ENCODE measurements at regions not wholly inside any gene's neighbourhood (a gene's known extent, or its start where the extent isn't known, plus 50 kb on each side); places are given as distances from the start of the nearest gene placed in this dataset.

DNA sequence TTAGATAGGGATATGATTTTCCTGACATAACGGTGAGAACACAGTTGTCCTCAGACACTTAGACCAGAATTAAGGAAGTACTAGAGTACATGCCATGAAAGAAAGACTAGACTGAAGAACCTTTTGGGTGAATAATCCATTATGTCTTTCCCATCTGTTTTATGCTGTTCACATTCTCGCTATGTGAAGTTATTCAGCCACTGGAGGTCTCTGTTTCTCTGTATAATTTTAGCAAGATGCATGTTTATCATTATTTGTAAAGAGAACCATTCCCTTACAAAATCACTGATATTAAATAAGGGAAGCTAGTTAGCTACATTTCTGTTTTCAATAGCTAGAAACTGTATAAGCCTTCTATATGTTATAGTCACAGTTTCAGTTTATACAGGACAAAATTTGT is 391.9 kb downstream of the CD109 start:
- ChIA-PET CTCF (interaction anchor here (0.7 to 1.1 kb wide), 2 partner anchors 17 to 118 kb away, joined by 3 to 4 read pairs; no protein-coding TSS in a partner anchor), POLR2A (ENCODE audit: low non-redundant PET) (no interaction called here)
- no peak overlapping the region for H3K27ac ChIP-seq
- no peak for DNase-seq (ENCODE audit: low spot score)
- TF ChIP-seq, protein P1, sequence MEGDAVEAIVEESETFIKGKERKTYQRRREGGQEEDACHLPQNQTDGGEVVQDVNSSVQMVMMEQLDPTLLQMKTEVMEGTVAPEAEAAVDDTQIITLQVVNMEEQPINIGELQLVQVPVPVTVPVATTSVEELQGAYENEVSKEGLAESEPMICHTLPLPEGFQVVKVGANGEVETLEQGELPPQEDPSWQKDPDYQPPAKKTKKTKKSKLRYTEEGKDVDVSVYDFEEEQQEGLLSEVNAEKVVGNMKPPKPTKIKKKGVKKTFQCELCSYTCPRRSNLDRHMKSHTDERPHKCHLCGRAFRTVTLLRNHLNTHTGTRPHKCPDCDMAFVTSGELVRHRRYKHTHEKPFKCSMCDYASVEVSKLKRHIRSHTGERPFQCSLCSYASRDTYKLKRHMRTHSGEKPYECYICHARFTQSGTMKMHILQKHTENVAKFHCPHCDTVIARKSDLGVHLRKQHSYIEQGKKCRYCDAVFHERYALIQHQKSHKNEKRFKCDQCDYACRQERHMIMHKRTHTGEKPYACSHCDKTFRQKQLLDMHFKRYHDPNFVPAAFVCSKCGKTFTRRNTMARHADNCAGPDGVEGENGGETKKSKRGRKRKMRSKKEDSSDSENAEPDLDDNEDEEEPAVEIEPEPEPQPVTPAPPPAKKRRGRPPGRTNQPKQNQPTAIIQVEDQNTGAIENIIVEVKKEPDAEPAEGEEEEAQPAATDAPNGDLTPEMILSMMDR (conservative IDR thresholded peaks at IDR 0.05; ENCODE audit: low read depth), result no peak

DNA sequence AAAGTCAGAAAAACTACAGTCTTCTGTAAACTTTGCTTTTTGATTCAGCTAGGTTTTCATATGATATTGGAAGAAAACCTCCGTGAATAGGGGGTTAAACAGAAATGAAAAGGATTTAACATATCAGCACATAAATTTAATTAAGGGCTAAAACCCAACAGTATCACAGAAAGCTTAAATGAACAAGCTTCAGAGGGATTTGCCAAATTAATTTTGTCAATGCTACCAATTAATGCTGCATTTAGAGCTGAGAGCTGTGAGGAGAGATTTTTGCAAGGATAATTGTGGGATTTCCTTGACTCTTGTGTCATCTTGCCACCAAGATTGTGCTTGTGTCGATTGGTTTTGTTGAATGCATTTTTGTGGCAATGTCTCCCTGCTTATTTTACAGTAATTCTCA is 379.9 kb downstream of the CD109 start:
- H3K27ac ChIP-seq, result no peak overlapping the region
- no peak for DNase-seq (ENCODE audit: low spot score)
- TF ChIP-seq, protein P1 (conservative IDR thresholded peaks at IDR 0.05; ENCODE audit: low read depth), result no peak
- ChIA-PET CTCF (interaction anchor here (0.6 to 1.0 kb wide), 2 partner anchors 15 to 97 kb away, joined by 3 read pairs; no protein-coding TSS in a partner anchor), POLR2A (ENCODE audit: low non-redundant PET) (no interaction called here)

DNA sequence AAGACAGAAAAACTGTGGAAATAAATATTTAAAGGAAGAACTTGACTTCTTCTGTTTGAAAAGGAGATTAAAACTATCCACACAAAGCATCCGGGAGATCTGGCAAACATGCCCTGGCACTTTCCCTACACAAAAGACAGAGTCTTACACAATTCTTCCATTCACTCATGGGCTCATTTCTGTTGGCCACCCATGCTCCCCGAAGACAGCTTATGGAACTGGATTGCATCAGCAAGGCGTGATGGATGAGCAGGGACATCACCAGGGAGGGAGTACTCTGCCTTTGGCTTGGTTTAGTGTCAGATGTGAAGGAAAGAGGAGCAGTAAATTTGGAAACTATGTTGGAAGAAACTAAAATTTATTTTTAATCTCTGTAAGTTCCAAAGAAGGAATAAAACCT is 379.3 kb downstream of the CD109 start:
- no peak overlapping the region for H3K27ac ChIP-seq
- POLR2A ChIA-PET (ENCODE audit: low non-redundant PET), result no interaction called here
- TF ChIP-seq, protein P1 (conservative IDR thresholded peaks at IDR 0.05; ENCODE audit: low read depth), result no peak
- DNase-seq (ENCODE audit: low spot score), result no peak
- CTCF ChIA-PET, result interaction anchor here (1.0 kb wide), 1 partner anchor 16 kb away, joined by 3 read pairs; no protein-coding TSS in a partner anchor

DNA sequence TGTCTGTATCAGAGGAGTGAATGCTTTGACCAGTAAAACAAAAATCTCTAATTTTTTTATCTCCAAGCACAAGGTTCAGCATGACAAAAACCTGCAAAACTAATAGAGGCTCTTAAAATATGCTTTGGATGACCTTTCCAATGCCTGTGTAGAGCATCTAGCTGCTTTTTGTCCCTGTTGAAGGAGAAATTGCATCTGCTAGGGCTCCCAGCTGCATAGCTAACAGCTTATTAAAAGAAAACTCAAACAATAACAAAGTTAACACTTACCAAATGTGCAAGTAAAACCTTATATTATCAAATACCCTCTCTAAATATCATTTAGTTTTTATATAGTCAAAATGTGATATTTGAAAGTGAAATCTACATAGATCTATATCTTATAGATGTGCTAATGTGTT is 378.6 kb downstream of the CD109 start:
- no peak for DNase-seq (ENCODE audit: low spot score)
- ChIA-PET POLR2A (ENCODE audit: low non-redundant PET) (no interaction called here), CTCF (no interaction called here)
- H3K27ac ChIP-seq, result no peak overlapping the region
- TF ChIP-seq, protein P1 (conservative IDR thresholded peaks at IDR 0.05; ENCODE audit: low read depth), result no peak

DNA sequence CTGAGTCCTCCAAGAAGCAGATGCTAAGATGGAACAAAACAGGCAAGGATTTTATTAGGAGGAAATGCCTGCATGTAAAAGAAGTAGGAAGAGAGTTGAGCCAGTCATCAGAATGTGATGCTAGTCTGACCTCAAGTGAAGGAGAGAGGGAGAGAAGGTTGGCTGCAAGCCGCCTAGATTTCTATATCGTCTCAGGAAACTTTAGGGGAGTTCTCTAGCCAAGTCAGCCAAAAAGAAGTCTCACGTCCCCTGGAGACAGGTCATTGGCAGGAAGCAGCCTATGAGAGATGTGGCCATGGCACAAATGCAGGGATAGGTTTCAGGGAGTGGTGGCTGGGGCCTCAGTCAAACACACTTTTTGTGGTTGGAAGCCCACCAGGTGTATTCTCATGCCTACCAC is 378.0 kb downstream of the CD109 start:
- CTCF ChIA-PET, result no interaction called here
- H3K27ac ChIP-seq, result no peak overlapping the region
- TF ChIP-seq, protein P1 (conservative IDR thresholded peaks at IDR 0.05; ENCODE audit: low read depth), result no peak
- POLR2A ChIA-PET (ENCODE audit: low non-redundant PET), result no interaction called here
- no peak for DNase-seq (ENCODE audit: low spot score)

DNA sequence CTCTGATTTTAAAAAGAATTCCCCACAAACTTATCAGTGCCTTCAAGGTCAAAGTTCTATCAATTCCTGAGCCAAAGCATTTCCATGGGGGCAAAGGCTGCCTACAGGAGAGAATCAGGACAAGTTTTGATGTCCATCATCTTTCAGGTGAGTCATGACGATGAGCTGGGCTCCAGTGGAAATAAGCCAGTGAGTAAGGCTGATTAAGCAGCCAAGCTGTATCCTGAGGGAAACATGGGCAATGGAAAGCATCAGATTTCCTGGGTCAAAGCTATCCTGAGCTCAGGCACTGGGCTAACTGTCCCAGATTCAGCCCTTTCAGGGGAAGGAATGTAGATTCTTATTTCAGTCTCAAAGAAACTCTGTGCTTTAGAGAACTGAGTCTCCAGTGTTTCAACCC is 377.4 kb downstream of the CD109 start:
- peak; percentile 69 for DNase-seq (ENCODE audit: low spot score)
- TF ChIP-seq, protein P1 (conservative IDR thresholded peaks at IDR 0.05; ENCODE audit: low read depth), result no peak
- no peak overlapping the region for H3K27ac ChIP-seq
- POLR2A ChIA-PET (ENCODE audit: low non-redundant PET), result no interaction called here
- CTCF ChIA-PET, result no interaction called here

DNA sequence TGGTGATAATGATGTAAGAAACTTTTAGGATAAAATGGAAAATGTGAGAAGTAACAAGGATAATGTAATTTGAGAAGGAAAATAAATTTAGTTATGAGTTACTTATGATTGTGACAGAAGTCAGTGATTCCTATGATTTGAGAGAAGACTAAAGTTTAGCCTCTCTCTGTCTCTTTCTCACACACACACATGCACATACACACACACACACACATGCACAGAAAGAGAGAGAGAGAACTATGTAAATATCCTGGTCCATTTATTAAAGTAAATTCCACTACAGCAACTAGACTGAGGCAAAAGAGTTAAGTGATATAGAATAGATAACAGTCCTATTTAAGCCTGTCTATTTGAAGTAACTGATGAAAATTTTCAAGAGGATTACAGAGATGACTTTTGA is 375.2 kb downstream of the CD109 start:
- H3K27ac ChIP-seq, result no peak overlapping the region
- TF ChIP-seq, protein P1 (conservative IDR thresholded peaks at IDR 0.05; ENCODE audit: low read depth), result no peak
- POLR2A ChIA-PET (ENCODE audit: low non-redundant PET), result no interaction called here
- DNase-seq (ENCODE audit: low spot score), result no peak
- CTCF ChIA-PET, result no interaction called here
